ENCODE measurements at regions not wholly inside any gene's neighbourhood (a gene's known extent, or its start where the extent isn't known, plus 50 kb on each side); places are given as distances from the start of the nearest gene placed in this dataset.
"Not testable (repeated sequence)": the region's sequence is repeated elsewhere in the genome, so short reads cannot be mapped to it uniquely, and the experiment has no call there.

GRCh38 chr17:68168273-68169164 is 79.3 kb upstream of the AMZ2 start:
- TF ChIP-seq CTCF (IDR thresholded peaks at IDR 0.05 in 8 of 11, conservative IDR thresholded peaks at IDR 0.05 in 3 of 11); POLR2AphosphoS5 (IDR thresholded peaks at IDR 0.05); POLR2A (IDR thresholded peaks at IDR 0.05): not testable (repeated sequence)

Measured in spleen (tissue), 7 donors.